ENCODE measurements at regions not wholly inside any gene's neighbourhood (a gene's known extent, or its start where the extent isn't known, plus 50 kb on each side); places are given as distances from the start of the nearest gene placed in this dataset.

DNA sequence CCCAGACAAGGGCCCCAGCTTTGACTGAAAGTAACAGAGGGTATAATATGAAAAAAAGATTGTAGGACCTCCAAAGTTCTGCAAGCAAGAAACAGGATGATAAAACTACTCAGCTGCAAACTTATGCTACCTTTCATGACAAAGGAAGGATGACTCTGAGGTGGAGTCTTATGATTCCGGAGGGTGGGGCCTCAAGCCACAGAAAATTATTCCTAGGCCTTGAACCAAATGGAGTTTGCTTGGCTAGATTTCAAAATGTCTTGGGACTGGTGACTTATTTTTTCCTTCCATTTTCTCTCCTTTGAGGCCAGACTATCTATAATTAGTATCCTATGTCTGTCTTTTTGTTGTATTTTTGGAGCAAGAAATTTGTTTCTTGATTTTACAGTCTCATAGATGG lies 336.4 kb downstream of the LRIG3 start:
- no peak for DNase-seq (ENCODE audit: low spot score)

DNA sequence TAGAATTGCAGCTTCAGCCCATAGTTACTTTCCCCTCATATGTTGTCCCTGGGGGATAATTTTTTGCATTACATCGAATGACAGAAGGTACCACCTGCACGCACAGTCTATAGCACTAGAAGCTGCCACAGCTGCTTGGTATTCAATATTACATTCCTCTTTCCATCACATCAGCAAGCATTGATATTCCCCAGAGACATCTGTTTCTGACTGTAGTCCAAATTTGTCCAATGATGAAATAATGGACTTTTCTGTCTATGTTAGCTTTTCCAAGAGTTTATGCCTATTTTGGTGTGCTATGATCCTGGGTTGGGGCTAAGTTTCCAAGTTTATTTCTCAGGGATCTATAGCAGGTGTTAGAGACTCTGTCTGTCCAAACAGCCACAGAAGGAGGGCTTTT lies 335.4 kb downstream of the LRIG3 start:
- no peak for DNase-seq (ENCODE audit: low spot score)

DNA sequence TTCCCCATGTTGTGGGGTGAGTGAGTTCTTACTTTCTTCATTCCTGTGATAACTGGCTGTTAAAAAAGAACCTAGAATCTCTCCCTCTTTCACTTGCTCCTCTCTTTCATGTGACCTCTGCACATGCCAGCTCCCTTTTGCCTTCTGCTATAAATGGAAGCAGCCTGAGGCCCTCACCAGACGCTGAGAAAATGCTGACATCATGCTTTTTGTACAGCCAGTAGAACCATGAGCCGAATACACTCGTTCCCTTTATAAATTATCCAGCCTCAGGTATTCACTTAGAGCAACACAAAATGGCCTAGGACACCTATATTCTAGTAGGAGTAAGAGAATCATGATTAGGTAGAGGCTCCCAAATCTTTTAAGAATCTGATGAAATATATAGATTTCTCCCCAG lies 333.5 kb downstream of the LRIG3 start:
- no peak for DNase-seq (ENCODE audit: low spot score)

DNA sequence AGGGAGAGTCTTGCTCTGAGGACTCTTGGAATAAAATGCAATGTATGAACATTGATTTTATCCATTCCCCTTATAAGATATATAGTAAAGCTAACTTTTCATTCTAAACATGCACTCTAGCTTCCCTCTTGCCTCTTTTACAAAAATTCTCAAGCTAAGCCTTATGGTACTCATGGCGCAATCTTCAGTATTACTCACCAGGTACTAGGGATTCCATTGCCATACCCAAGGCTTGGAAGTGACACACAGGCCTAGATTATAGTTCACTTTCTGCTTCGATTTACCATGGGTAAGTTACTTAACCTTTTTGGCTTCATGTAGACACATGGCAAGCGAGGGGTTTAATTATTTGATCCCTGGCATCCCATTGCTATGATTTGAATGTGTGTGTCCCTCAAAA lies 331.5 kb downstream of the LRIG3 start:
- no peak for DNase-seq (ENCODE audit: low spot score)

DNA sequence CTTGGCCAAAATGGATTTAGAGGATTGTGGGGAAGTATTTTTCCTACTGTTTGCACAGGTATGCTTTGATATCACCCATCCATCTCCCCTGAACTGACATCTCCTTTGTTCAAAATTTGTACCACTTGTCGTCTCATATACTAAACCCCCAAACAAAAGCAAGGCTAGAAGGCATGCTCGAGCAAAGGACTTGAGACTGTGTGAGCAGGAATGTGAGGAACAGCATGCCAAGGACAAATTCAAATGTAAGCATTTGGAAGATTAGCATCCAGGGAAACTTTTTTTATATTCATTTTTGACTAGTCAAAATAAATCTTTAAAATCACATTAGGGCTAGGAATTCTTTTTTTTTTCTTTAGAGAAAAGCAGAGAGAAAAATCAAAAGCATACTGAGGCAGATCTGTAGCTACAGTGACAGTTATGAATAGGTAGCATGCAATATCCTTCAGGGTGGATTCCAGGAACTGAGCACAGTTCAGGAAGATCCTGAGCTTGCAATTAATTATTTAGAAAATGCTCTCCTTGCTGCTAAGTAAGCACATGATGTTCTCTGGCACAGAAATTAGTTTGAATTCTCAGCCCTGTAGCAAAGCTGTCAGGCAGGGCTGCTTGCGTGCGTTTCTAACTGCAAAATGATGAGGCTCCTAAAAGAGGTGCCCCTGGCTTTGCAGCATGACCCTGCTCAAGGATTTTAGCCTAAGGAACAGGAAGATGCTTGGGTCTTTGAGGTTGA lies 327.7 kb downstream of the LRIG3 start:
- no peak for DNase-seq (ENCODE audit: low spot score)

DNA sequence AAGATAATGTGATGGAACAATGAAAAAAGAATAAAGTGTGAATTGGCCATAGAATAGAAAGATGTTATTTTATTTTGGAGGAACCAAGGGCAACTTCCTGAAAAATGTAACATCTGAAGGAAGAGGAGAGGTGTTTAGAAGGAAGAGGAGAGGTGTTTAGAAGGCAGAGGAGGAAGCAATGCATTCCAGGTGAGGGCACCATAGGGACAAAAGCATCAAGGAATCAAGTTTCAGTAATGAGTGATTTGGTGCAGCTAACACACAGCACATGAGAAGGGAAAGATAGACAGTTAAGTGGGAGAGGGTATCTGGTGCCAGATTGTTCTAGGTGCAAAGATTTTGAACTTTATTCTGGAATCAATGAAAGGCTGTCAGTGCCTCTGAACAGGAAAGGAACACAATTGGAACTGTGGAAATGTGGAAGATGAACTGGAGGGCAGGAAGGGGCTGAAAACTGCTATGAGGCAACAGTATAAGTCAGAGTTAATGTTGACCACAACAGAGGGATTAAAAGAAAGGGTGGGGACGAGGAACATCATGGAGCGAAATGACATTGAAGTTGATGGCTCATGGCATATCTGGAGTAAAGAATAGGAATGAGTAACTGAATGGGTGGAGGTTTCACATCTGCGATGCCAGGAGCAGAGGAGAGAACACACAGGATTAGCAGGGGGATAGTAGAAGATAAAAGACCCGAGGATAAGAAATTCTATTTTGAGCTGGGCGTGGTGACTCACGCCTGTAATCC lies 326.6 kb downstream of the LRIG3 start:
- no peak for DNase-seq (ENCODE audit: low spot score)

DNA sequence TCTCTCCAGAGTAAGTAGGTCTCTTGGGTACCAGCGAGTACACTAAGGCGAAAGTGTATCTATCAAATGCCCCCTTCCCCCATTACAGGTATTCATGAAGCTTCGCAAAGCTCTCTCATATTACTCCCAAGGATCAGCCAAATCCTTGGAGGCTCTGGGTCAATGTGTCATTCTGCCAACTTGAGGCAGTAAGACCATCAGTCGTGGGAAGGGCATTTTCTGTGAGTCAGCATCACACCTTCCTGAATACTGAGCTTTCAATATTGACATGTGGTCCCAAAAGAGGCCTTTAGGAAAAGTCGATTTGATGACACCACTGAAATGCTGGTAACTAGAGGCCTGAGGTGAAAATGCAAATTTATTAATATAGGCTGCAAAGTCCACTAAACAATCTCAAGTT lies 323.9 kb downstream of the LRIG3 start:
- no peak for DNase-seq (ENCODE audit: low spot score)

DNA sequence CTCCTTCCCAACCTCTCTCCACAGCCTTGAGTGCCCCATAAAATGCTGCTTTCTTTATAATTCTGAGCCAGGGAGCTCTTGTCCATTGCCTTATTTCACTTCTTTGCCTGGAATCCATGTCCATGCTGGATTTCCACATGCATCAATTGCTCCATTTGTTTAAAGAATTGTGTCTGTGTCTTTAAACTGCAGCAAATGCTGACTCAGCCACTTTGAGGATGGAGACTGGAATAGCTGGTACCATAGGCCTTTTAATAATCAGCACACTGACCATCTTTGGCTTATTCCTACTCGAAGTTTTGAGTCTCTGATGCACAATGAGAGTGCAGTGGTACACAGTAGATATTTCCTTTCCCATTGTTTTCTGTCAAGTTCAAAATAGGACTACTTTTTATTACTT lies 318.8 kb downstream of the LRIG3 start:
- DNase-seq (ENCODE audit: low spot score): no peak

DNA sequence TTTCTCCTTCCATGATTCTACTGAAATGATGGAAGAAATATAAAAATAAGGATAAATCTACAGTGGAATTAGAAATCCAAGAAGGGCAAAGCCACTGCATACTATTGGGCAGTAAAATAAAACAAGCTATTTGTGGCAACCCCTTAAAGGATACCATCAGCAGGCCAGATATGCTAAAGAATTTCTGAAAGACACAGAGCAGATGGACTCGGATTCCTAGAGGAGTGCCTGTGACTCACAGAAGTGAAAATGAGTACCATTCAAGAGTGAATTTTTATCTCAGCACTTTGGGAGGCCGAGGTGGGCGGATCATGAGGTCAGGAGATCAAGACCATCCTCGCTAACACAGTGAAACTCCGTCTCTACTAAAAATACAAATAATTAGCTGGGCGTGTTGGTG lies 318.1 kb downstream of the LRIG3 start:
- DNase-seq (ENCODE audit: low spot score): no peak

DNA sequence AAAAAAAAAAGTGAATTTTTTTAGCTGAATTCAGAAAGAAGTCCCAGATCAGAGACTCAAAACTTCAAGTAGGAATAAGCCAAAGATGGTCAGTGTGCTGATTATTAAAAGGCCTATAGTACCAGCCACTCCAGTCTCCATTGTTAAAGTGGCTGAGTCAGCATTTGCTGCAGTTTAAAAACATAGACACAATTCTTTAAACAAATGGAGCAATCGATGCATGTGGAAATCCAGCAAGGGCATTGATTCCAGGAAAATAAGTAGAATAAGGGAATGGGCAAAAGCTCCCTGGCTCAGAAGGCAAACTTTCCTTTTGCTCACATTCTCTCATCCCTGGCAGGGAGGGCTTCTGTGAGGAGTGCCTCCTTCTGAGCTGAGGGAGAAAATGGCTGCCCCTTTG lies 317.6 kb downstream of the LRIG3 start:
- no peak for DNase-seq (ENCODE audit: low spot score)

DNA sequence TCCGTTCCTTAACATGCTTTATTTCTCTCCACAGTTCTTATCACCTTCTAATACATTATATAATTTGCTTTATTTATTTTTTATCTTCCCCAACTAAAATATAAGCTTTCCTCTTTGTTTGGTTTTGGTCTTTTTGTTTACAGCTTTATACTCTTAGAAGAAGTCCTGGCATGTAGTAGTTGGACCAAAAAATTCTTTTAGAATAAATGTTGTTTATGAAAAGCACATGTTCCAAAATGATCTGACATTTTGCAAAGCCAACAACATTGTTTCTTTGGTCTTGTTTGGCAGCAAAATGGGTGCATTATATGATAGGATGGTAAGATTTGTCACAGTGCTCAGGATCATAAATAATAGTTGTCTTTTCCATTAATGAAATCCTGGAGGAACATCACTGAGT lies 312.5 kb downstream of the LRIG3 start:
- no peak for DNase-seq (ENCODE audit: low spot score)

DNA sequence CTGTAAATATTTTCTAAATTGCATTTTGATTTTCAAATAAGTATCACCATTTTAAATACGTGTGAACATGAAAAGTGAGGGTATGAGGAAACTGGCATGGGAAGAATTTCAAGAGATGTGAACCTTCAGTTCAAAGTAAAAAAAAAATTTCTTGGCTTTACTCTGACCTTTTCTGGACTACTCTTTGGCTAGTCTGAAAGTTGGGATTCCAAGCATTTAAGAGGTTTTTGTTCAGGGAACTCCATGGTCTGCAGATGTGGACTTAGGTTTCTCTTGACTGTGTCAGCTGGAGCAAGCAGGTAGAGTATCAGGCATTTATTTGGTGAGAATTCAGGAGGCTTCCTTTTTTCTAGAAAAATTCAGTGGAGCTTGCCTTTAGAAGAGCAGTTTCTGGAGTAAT lies 311.6 kb downstream of the LRIG3 start:
- no peak for DNase-seq (ENCODE audit: low spot score)

DNA sequence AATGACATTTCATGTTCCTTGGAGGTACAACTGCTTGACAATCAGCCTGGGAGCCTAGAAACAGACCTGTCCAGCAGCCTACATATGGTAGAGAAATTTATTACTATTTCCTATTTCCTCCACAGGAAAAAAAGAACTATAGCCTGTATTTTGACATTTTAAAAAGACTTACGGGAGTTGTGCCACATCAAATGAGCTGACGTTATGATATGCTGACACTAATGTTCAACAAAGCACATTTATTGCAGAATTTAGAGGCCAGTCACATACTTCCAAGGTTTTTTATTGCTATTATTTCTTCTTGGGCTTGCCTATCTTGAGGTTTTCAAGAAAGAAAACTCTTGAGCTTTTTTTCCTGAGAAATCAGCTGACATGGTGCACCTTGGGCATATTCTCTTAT lies 305.3 kb downstream of the LRIG3 start:
- DNase-seq (ENCODE audit: low spot score): no peak

DNA sequence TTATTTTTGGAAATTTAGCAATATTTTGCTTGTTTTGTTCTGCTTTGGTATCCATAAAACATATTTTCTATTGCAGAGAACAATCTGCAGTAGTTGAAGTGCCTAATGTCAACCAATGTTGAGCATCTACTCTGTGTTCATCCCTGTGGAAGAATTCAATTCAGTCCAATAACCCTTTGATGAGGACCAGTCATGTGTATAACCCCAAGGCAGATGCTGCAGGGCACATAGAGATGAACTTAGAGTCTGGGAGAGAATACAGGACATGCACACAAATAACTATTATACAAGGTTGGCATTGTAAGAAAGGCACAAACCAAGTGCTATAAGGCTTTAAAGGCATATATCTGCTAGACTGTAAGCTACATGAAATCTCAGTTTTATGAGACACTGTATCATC lies 304.7 kb downstream of the LRIG3 start:
- no peak for DNase-seq (ENCODE audit: low spot score)

DNA sequence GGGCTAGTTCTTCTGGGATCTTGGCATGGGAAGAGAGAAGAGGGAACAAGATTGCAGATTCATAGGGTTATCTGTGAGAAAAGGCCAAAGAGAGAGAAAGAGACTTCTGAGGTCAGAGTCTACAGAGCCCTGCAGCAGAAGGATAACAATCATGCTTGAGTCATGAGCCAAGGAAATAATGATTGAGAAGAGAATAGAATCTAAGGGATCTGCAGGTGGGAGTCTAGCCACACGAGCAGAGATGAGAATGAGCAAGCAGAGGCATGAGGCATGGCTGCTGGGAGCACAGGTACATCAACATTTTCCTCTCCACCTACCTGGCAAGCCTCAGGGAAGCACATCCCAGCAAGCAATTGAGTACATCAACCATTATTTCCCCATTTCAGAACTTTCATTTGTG lies 303.7 kb downstream of the LRIG3 start:
- DNase-seq (ENCODE audit: low spot score): no peak

DNA sequence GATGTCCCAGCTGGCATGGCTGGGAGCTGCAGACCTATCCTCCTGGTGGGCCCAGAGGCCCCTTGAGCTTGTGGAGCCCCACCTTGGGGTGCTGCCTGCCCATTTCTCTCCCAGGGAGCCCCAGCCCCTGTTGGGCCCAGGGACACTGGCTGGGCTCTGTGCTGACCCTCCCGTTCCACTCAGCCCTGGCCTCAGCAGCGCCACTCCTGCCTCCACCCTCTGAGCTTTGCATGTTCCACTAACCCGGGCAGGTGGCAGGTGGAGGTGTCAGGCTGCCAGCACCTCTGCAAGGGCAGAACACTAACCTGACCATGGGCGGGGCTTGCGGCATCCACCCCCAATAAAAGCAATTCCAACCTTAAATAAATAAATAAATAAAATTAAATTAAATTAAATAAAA lies 299.2 kb downstream of the LRIG3 start:
- DNase-seq (ENCODE audit: low spot score): no peak

DNA sequence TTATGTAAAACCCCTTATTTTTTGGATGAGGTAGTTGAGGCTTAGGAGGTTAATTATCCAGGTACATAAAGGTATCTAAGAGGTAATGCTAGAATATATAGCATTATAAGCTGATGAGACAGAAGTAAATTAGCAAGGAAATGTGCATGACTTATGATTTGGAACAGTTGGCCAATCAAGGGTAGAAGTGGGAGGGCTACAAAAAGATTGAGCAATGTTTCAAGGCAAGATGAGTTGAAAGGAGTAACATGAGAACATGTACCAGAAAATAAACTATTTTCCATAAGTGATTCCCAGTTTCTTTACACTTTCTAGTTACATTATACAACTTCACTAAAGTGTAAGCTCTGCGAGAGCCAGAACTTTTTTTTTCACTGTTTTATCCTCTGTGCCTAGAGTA lies 290.9 kb downstream of the LRIG3 start:
- no peak for DNase-seq (ENCODE audit: low spot score)

DNA sequence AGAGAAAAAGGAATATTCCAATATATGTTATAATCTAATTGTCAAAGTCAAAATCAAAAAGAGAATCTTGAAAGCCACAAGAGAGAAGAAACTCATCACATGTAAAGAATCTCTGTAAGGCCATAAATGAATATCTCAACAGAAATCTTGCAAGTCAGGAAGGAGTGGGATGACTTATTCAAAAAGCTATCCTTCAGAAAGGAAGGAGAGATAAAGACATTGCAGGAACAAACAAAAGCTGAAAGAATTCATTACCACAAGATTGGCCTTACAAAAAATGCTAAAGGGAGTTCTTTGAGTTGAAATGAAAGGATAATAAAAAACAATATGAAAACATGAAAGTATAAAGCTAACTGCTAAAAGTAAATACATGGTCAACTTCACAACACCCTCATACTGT lies 286.8 kb downstream of the LRIG3 start:
- no peak for DNase-seq (ENCODE audit: low spot score)

DNA sequence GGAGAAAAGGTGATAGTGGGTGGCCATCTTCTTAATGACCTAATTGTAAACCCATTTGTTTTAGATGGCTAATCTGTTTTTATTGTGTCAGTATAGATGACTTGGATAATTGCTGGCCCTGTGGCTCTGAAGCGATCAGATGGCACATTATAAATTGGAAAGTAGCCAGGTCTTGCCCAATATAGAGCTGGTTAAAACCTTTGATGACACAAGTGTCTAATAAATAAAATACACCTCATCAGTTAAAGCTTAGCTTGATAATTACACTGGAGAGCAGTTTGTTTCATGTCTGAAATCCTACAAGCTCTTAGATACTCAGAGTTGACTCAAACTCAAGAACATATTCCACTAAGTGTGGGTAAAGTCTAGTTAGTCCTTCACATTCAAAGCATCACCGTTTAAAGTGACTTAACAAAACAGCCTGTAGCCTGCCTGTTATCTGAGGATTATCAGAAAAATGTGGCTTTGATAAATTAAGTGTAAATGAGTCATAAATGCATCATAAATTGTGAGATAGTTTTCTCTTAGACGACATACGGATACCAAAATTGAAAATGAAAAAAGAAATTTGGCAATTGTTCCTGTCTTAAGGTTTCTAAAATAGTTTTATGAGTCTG lies 280.9 kb downstream of the LRIG3 start:
- no peak for DNase-seq (ENCODE audit: low spot score)

DNA sequence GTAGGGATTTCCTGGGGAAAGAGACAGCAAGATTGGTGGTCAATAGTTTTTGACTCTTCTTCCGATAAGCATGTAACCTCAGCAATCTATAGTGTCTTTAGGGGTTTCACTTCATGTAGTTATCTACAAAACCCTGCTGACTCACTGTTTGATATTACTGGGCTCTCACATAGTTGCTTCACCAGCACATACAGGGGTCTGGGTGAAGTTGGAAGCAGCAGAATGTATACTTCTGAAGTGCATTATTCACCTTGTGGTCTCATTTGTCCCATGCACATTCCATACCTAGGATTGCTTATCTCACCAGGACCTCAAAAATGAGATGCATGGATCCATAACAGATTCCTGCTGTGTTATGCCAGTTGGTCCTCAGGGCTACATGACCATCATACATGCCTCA lies 280.0 kb downstream of the LRIG3 start:
- DNase-seq (ENCODE audit: low spot score): no peak

DNA sequence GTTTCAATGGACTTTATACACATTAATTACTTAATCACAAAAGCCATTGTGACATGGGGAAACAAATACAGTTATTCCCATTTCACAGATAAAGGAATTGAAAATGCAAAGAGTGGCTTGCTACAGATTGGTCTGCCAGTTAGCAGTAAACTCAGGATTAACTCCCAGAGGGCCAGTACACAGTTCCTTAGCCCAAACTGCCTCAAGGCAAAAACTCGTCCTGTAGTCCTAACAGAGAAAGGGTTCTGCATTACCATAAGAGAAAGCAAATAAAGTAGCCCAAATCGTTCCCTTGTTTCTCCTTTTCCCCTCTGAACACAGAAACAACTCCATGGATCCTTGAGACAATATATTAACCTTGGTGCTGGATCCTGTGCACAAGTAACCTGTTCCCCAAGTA lies 274.4 kb downstream of the LRIG3 start:
- no peak for DNase-seq (ENCODE audit: low spot score)

DNA sequence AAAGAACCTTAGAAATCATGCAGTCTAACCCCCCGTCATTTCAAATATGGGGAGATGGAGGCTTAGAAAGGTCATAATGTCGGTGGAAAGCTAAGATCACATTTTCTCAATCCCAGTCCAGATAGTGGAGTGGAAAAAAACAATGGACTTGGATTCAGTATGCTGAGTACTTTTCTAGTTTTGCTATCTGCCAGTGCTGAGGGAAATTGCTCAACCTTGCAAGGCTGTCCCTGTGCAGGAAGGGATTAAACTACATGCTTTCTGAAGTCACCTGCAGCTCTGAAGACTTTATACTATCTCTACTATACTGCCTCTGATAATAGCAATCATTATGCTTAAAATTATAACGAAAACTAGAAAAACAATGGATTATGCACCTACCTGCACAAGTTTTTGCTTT lies 272.8 kb downstream of the LRIG3 start:
- DNase-seq (ENCODE audit: low spot score): peak; percentile 29

DNA sequence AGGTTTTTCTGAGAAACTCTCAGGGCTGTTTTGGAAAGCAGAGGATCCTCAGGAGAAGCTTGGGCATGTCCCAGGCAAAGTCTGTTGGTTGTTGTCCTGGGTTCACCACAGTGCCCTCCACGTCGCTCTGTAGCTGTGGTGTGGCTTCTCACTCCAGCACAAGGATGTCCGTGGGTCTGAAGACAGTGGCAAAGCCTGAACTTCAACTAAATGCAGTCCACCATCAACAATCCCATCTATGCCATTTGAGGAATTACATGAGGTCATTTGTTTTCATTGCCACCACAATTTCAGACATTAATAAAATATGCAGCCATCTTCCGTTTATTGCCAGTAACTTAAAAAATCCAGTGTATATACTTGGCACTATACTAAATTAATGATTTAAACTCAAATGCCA lies 272.1 kb downstream of the LRIG3 start:
- no peak for DNase-seq (ENCODE audit: low spot score)

DNA sequence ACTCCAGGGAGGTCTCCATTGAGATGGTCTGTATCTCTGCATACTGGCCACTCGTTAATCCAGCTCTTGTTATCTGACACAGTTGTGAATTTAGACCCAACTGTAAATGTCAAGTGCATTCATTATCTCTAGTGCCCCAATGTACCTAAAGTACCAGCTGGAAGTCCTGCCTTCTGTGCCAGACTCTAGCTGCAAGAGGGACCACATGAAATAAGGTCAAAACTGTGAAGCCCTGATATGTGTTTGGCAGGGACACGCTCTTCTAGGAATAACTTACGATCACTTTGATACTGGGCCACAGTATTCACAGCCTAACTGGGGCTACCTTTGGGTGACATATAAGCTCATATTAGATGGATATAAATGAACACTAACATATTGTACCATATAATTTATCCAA lies 268.5 kb downstream of the LRIG3 start:
- no peak for DNase-seq (ENCODE audit: low spot score)

Measured in HuH-7 (cell line).